Peyer's patch (tissue), 4 donors: ENCODE measurements at regions not wholly inside any gene's neighbourhood (a gene's known extent, or its start where the extent isn't known, plus 50 kb on each side); places are given as distances from the start of the nearest gene placed in this dataset.

Source experiments
- CTCF ChIP-seq, 6 experiments: fragments of 450-650 bp in 4 of 6; fragments of 200-600 bp in 2 of 6; sonication (generic) in 1 of 6; IDR thresholded peaks; one replicate each; pipeline ENCODE4 v1.5.1; 2017 to 2019; ENCODE audit warnings: antibody characterized with exemption in 6 of 6, mild to moderate bottlenecking in 3 of 6, moderate library complexity in 1 of 6
- POLR2A ChIP-seq, 2 donors: fragments of 450-650 bp; IDR thresholded peaks; one replicate each; pipeline ENCODE4 v1.5.1; 2017; ENCODE audit warnings: antibody characterized with exemption in 2 of 2, mild to moderate bottlenecking in 2 of 2, moderate library complexity in 2 of 2

GRCh38 chr9:23538461-23539003 lies 287.5 kb downstream of the ELAVL2 start:
- no peak for TF ChIP-seq CTCF (IDR thresholded peaks at IDR 0.05)
- TF ChIP-seq POLR2A (IDR thresholded peaks at IDR 0.05), result no peak
